ENCODE measurements at regions not wholly inside any gene's neighbourhood (a gene's known extent, or its start where the extent isn't known, plus 50 kb on each side); places are given as distances from the start of the nearest gene placed in this dataset.
A peak's percentile ranks its signal among the peaks of the same experiment; 100 is the strongest.

DNA sequence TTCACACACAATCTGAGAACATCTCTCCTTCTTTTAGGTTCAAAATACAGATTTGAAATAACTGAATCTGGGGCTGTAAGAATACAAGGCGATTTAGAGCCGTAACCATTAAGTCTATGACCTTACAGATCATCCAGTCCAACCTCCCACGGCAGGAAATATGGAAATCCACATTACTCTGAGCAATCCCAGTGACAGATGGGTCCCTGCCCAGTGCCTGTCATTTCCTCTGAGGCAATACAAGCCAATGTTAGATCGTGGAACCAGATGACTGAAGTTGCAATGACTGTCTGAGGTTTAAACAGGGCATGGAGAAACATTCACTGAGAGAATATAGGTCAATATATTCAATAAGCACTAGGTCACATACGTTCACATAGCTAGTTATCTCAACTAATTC is 77.4 kb upstream of the OR5AK2 start:
- no peak overlapping the region for H3K4me3 ChIP-seq (replicated peaks; ENCODE audit: low read depth, low read length)
- DNase-seq (ENCODE audit: low read depth), result peak; percentile 5
- TF ChIP-seq, protein P1, sequence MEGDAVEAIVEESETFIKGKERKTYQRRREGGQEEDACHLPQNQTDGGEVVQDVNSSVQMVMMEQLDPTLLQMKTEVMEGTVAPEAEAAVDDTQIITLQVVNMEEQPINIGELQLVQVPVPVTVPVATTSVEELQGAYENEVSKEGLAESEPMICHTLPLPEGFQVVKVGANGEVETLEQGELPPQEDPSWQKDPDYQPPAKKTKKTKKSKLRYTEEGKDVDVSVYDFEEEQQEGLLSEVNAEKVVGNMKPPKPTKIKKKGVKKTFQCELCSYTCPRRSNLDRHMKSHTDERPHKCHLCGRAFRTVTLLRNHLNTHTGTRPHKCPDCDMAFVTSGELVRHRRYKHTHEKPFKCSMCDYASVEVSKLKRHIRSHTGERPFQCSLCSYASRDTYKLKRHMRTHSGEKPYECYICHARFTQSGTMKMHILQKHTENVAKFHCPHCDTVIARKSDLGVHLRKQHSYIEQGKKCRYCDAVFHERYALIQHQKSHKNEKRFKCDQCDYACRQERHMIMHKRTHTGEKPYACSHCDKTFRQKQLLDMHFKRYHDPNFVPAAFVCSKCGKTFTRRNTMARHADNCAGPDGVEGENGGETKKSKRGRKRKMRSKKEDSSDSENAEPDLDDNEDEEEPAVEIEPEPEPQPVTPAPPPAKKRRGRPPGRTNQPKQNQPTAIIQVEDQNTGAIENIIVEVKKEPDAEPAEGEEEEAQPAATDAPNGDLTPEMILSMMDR (IDR thresholded peaks at IDR 0.05; ENCODE audit: low read length, missing control alignments), result no peak

DNA sequence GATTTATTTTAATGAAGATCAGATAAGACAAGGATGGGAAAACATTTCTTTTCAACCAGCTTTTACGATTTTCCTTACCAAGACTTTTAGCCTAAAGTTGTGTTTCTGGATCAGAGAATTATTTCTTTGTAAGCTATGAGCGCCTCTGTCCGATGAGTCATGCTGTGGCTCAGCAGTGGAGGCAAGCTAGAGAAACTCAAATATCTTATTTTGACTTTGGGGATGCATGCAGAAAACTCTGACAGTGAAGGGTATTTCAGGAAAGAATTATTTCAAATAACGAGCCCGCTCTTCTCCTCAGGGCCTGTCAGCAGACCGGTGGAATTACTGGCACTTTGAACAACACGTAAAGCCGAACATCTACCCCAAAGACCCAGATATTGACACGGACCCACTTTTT is 77.9 kb upstream of the OR5AK2 start:
- TF ChIP-seq, protein P1 (IDR thresholded peaks at IDR 0.05; ENCODE audit: low read length, missing control alignments), result no peak
- DNase-seq (ENCODE audit: low read depth), result no peak
- no peak overlapping the region for H3K4me3 ChIP-seq (replicated peaks; ENCODE audit: low read depth, low read length)

DNA sequence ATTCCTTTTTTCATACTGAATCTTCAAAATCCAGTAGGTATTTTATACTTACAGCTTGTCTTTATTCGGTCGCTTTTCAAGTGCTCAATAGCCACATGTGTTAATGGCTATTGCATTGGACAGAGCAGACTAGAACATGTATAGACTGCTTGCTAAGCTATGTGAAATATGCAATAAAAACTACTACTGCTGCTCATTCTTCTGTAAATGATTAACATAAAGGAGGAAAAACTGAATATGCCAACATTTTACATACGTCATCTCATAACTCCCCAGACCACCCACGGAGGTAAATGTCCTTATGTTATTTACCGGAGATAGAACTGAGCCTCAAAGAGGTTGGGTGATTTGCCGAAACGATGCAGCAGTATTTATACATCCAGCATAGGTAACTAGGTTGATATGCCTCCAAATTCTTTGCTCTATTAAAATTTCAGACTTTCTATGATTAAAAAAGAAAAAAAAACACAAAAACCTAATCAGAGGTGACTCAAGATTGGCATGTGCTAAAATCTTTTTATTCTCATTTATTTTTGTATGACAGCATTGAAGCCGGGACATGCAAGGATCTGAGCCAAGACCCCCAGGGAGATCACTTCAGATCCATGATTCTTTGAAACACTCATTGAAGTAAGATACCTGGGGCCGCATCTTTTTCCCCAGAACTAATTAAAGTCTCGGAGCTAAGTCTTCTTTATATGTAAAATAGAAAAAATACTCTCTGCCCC is 78.5 kb upstream of the OR5AK2 start:
- DNase-seq (ENCODE audit: low read depth), result no peak
- no peak overlapping the region for H3K4me3 ChIP-seq (replicated peaks; ENCODE audit: low read depth, low read length)
- TF ChIP-seq, protein P1 (IDR thresholded peaks at IDR 0.05; ENCODE audit: low read length, missing control alignments), result no peak

DNA sequence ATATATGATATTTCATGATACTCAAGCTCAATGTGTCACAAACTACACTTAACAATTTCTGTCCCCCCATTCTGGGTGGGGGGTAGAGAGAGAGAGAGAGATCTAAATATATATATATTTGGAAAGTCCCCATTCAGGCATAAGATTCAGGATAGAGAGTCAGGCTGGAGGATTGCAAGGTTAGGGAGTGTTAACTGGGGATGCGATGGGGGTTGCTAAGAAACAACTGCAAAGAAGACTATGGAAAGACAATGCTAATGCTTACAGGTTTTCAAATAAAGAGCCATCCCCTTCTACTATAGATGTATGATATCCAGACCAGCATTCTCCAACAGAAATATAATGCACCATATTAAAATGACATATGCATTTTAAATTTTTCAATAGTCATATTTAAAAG is 79.2 kb upstream of the OR5AK2 start:
- TF ChIP-seq, protein P1 (IDR thresholded peaks at IDR 0.05; ENCODE audit: low read length, missing control alignments), result no peak
- H3K4me3 ChIP-seq (replicated peaks; ENCODE audit: low read depth, low read length), result no peak overlapping the region
- DNase-seq (ENCODE audit: low read depth), result no peak

DNA sequence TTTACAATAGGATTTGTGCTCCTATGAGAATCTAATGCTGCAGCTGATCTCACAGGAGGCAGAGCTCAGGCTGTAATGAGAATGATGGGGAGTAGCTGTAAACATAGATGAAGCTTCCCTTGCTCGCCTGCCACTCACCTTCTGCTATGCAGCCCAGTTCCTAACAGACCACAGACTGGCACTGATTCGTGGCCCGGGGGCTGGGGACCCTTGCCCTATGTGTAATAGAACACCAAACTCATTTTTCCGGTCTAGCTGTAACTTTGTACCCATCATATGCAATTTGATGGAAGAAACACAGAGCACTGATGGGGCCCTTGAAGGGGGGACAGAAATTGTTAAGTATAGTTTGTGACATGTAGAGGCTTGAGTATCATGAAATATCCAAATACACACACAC is 79.6 kb upstream of the OR5AK2 start:
- DNase-seq (ENCODE audit: low read depth), result no peak
- TF ChIP-seq, protein P1 (IDR thresholded peaks at IDR 0.05; ENCODE audit: low read length, missing control alignments), result no peak

DNA sequence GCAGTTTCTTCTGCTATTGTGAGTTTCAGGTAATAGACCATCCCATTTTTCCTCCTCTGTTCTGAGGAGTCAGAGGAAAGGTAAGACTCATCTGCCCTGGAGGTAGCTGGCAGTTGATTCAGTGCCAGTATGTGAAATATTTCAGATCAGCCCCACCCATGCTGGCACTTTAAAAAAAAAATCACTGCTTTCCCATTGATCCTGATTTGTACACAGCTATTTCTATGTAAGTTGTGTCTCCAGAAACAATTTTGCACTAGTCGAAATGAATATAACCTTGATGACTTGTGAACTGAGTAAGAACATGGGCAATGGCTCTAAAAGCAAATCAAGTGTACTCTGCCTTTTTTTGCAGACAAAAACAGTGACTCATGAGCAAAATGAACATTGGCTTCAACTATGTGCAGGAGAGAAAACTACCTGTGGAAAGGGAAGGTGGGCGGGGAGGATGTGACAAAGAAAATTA is 82.0 kb upstream of the OR5AK2 start:
- TF ChIP-seq, protein P1 (IDR thresholded peaks at IDR 0.05; ENCODE audit: low read length, missing control alignments), result no peak
- no peak overlapping the region for H3K4me3 ChIP-seq (replicated peaks; ENCODE audit: low read depth, low read length)
- DNase-seq (ENCODE audit: low read depth), result no peak

More for the DNA sequence above, 79.6 kb upstream of the OR5AK2 start:
- no peak overlapping the region for H3K4me3 ChIP-seq (replicated peaks; ENCODE audit: low read depth, low read length)

DNA sequence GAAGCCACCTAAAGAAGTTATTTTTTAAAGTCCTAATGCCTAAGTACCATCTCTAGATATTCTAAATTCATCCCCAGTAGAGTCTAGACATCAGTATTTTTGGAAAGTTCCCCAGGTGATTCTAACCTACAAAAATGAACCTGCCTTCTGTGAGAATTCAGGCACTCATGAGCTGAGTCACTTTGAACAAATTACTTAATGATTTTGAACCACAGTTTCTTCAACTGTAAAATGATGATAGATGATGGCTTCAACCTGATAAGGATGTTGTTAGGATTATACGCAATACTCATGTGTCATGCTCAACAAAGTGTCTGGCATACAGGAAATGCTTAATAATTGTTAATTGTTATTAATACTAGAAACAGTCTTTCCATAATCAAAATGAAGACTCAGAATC is 82.8 kb upstream of the OR5AK2 start:
- no peak for DNase-seq (ENCODE audit: low read depth)
- TF ChIP-seq, protein P1 (IDR thresholded peaks at IDR 0.05; ENCODE audit: low read length, missing control alignments), result no peak
- H3K4me3 ChIP-seq (replicated peaks; ENCODE audit: low read depth, low read length), result no peak overlapping the region
